Peyer's patch (tissue), 4 donors: ENCODE measurements at regions not wholly inside any gene's neighbourhood (a gene's known extent, or its start where the extent isn't known, plus 50 kb on each side); places are given as distances from the start of the nearest gene placed in this dataset.
"Not testable (repeated sequence)": the region's sequence is repeated elsewhere in the genome, so short reads cannot be mapped to it uniquely, and the experiment has no call there.

ENCODE experiments used
- DNase-seq, 3 donors: peaks; one replicate each; pipeline ENCODE4 v3.0.0-alpha.2; 2017 to 2019
- H3K27ac ChIP-seq, 4 donors: fragments of 200-600 bp; sonication (generic); one replicate each; pipeline ENCODE4 v1.5.1; 2016 to 2019
- H3K27me3 ChIP-seq, 2 donors: fragments of 200-600 bp; sonication (generic); one replicate each; pipeline ENCODE4 v1.5.1; 2019
- H3K36me3 ChIP-seq, 3 donors: fragments of 200-600 bp; sonication (generic); one replicate each; pipeline ENCODE4 v1.5.1; 2016 to 2019
- H3K4me1 ChIP-seq, 4 donors: fragments of 200-600 bp; sonication (generic); one replicate each; pipeline ENCODE4 v1.5.1; 2016 to 2019
- H3K4me3 ChIP-seq, 4 donors: fragments of 200-600 bp; sonication (generic); 1 replicate in 3 of 4; 2 replicates in 1 of 4; pipeline ENCODE4 v1.5.1; 2016 to 2019; ENCODE audit warnings: mild to moderate bottlenecking in 1 of 4
- H3K9me3 ChIP-seq, 4 donors: fragments of 200-600 bp; sonication (generic); one replicate each; pipeline ENCODE4 v1.5.1; 2016 to 2019; ENCODE audit warnings: mild to moderate bottlenecking in 1 of 4
- CTCF ChIP-seq, 6 experiments: fragments of 450-650 bp in 4 of 6; fragments of 200-600 bp in 2 of 6; sonication (generic) in 1 of 6; IDR thresholded peaks; one replicate each; pipeline ENCODE4 v1.5.1; 2017 to 2019; ENCODE audit warnings: antibody characterized with exemption in 6 of 6, mild to moderate bottlenecking in 3 of 6, moderate library complexity in 1 of 6
- POLR2A ChIP-seq, 2 donors: fragments of 450-650 bp; IDR thresholded peaks; one replicate each; pipeline ENCODE4 v1.5.1; 2017; ENCODE audit warnings: antibody characterized with exemption in 2 of 2, mild to moderate bottlenecking in 2 of 2, moderate library complexity in 2 of 2

- TF ChIP-seq CTCF (IDR thresholded peaks at IDR 0.05): no peak
- no peak for TF ChIP-seq POLR2A (IDR thresholded peaks at IDR 0.05)
- no peak for DNase-seq
- H3K27ac ChIP-seq: no peak overlapping the region
- H3K9me3 ChIP-seq: no peaks in the 10 kb centered on the region
- no peak overlapping the region for H3K4me3 ChIP-seq
- H3K27me3 ChIP-seq: no peaks in the 10 kb centered on the region
- H3K4me1 ChIP-seq: no peaks in the 10 kb centered on the region
- no peaks in the 10 kb centered on the region for H3K36me3 ChIP-seq
These were observed 194.2 kb upstream of the PROX1 start for GRCh38 chr1:213793482-213794067.

GRCh38 chr1:213796525-213796924, 191.2 kb upstream of the PROX1 start:
- H3K4me1 ChIP-seq: no peaks in the 10 kb centered on the region
- H3K9me3 ChIP-seq: no peaks in the 10 kb centered on the region

GRCh38 chr1:213808288-213808687, 179.5 kb upstream of the PROX1 start:
- H3K4me3 ChIP-seq, H3K4me1 ChIP-seq, H3K27me3 ChIP-seq, DNase-seq, H3K9me3 ChIP-seq, H3K36me3 ChIP-seq, H3K27ac ChIP-seq: not testable (repeated sequence)

More at GRCh38 chr1:213796525-213796924, 191.2 kb upstream of the PROX1 start:
- DNase-seq: peak in 1 of 3 donors; percentile 51
- Histone ChIP-seq H3K4me3 (no peak overlapping the region), H3K27me3 (no peaks in the 10 kb centered on the region), H3K27ac (peak overlapping the region in 1 of 4 donors; percentile 51), H3K36me3 (no peaks in the 10 kb centered on the region)
- TF ChIP-seq CTCF (IDR thresholded peaks at IDR 0.05) (no peak), POLR2A (IDR thresholded peaks at IDR 0.05) (no peak)

- Histone ChIP-seq H3K27me3 (no peaks in the 10 kb centered on the region), H3K4me3 (no peak overlapping the region), H3K36me3 (no peaks in the 10 kb centered on the region), H3K4me1 (no peaks in the 10 kb centered on the region), H3K9me3 (no peaks in the 10 kb centered on the region), H3K27ac (no peak overlapping the region)
- TF ChIP-seq CTCF (IDR thresholded peaks at IDR 0.05): no peak
- no peak for TF ChIP-seq POLR2A (IDR thresholded peaks at IDR 0.05)
- DNase-seq: no peak
These were observed 170.6 kb upstream of the PROX1 start for GRCh38 chr1:213817156-213817555.

- H3K27ac ChIP-seq: no peak overlapping the region
- no peak overlapping the region for H3K4me3 ChIP-seq
- no peak for TF ChIP-seq CTCF (IDR thresholded peaks at IDR 0.05)
- TF ChIP-seq POLR2A (IDR thresholded peaks at IDR 0.05): no peak
- no peaks in the 10 kb centered on the region for H3K27me3 ChIP-seq
- no peaks in the 10 kb centered on the region for H3K9me3 ChIP-seq
- no peaks in the 10 kb centered on the region for H3K4me1 ChIP-seq
- H3K36me3 ChIP-seq: no peaks in the 10 kb centered on the region
- no peak for DNase-seq
These were observed 167.2 kb upstream of the PROX1 start for GRCh38 chr1:213820362-213821149.

GRCh38 chr1:213821175-213821942, 166.4 kb upstream of the PROX1 start:
- no peak for DNase-seq
- H3K27ac ChIP-seq: no peak overlapping the region
- no peaks in the 10 kb centered on the region for H3K9me3 ChIP-seq

More at GRCh38 chr1:213821175-213821942, 166.4 kb upstream of the PROX1 start:
- H3K36me3 ChIP-seq: no peaks in the 10 kb centered on the region
- no peaks in the 10 kb centered on the region for H3K27me3 ChIP-seq
- H3K4me3 ChIP-seq: no peak overlapping the region
- no peaks in the 10 kb centered on the region for H3K4me1 ChIP-seq
- TF ChIP-seq CTCF (IDR thresholded peaks at IDR 0.05) (no peak), POLR2A (IDR thresholded peaks at IDR 0.05) (no peak)
